Stimulated activated CD4-positive, alpha-beta T cell treated with anti-CD3 and anti-CD28 coated beads, Interleukin-15, amount 100 ng/mL, for 24 hours (primary cell): ENCODE measurements at regions not wholly inside any gene's neighbourhood (a gene's known extent, or its start where the extent isn't known, plus 50 kb on each side); places are given as distances from the start of the nearest gene placed in this dataset.
"Not testable (repeated sequence)": the region's sequence is repeated elsewhere in the genome, so short reads cannot be mapped to it uniquely, and the experiment has no call there.

Source experiments
- DNase-seq: peaks from one replicate; pipeline ENCODE4 v3.0.0-alpha.2; 2020

- DNase-seq = no peak
Measured at GRCh38 chr12:102726686-102727085, 190.4 kb downstream of the PAH start.

DNA sequence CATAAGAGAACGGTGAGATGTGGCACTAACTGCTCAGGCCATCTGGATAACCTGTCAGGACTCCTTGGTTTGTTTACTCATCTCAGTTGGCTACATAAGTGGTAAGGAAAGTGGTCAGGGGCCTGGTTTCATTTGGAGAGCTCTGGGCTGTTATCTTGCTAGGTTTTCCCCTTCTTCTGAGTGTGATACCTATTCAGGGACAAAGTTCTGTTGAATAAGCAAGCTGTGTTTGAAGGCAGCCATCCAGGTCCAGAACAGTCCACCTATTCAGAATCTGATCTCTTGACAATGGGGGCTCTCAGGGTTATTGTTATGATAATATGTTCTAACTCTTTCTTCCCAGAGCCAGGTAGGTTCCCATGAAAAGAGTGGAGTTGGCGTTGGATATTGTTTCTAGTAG is 194.9 kb downstream of the PAH start:
- no peak for DNase-seq

DNA sequence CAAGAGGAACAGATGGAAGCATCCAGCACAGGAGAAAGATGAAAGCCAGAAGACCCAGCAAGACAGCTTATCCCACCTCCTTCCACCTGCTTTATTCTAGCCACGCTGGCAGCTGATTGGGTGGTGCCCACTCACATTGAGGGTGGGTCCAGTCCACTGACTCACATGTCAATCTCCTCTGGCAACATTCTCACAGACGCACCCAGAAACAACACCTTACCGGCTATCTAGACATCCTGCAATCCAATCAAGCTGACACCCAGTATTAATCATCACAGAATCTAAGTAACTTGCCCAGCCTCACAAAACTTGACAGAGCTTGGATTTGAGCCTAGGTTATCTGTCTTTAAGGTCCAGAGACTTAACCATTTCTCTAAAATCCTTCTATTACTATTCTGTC is 208.9 kb downstream of the PAH start:
- DNase-seq = no peak

GRCh38 chr12:102702447-102703114 is 214.5 kb downstream of the PAH start:
- DNase-seq = peak; percentile 41

DNA sequence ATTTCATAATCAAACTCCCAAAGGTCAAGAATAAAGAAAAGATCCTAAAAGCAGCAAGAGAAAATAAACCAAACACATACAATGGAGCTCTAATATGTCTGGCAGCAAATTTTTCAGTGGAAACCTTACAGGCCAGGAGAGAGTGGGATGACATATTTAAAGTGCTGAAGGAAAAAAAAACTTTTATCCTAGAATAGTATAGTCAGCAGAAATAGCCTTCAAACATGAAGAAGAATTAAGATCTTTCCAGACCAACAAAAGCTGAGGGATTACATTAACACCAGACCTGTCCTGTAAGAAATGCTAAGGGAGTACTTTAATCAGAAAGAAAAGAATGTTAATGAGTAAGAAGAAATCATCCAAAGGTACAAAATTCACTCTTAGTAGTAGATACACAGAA is 215.7 kb upstream of the IGF1 start:
- DNase-seq = no peak

DNA sequence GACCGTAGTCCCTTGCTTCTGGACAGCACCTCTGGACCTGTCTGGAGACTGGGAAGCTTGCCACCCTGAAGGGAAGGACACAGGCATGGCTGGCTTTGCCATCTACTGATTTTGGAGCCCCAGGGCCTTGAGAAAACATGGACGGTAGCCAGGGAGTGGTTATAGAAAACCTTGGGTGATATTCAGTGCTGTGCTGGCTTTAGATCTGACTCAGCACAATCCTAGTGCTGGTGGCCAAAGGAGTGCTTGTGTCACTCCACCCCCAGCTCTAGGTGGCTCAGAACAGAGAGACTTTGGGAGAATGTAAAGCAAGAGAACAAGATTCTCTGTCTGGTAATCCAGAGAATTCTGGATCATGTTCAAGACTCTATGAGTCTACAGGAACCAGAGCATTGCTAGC is 214.5 kb upstream of the IGF1 start:
- no peak for DNase-seq

DNA sequence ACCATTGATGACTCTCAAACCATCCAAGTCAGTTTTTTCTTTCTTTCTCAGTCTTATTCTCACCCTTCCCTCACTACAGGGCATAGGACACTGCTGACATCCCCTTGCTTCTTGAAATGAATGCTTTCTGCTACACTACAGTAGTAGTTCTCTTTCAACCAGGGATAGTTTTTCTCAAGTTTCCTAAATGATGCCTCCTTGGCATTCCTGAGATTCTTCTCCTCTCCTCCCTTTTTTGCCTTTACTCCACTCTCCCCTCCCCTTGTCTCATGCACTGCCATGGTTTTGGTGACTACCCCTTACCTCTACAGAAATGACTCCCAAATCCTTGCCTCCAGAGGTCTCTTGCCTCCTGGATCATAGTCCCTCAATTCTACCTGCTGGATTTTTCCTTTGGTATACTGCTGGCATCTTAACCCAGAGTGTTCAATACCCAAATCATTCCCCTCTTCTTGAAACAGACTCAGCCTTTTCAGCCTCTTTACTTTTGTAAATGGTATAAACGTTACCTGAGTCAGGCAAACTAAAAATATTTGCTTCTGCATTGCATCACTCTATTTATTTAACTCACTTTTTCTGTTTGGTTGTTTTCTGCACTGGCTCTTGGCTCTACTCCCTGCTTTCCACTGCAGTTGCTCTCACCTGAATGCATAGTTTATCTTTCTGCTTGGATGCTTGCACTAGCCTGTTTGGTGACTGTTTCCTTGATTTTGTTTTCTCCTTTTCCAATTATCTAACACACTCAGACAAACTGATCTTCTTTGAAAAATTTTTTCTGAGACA is 211.6 kb upstream of the IGF1 start:
- DNase-seq = no peak

GRCh38 chr12:102690253-102690652 is 209.9 kb upstream of the IGF1 start:
- no peak for DNase-seq

DNA sequence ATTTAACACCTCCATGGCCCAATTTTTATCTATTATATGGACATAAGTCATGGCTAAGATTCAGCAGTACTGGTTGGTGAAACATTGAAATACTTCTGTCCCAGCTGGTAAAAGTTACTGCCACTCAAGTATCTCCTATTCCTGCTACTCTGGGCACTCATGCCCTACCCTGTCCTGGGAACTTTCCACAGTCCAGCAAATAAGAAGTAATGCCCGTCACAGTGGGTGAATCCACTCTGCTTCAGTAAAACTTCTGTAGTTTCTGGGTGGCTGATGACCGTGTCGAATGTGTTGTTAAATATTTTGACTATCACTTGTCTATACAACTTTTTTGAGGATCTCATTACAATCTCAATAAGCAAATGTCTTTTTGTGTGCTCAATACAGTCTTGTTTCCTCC is 209.3 kb upstream of the IGF1 start:
- no peak for DNase-seq

DNA sequence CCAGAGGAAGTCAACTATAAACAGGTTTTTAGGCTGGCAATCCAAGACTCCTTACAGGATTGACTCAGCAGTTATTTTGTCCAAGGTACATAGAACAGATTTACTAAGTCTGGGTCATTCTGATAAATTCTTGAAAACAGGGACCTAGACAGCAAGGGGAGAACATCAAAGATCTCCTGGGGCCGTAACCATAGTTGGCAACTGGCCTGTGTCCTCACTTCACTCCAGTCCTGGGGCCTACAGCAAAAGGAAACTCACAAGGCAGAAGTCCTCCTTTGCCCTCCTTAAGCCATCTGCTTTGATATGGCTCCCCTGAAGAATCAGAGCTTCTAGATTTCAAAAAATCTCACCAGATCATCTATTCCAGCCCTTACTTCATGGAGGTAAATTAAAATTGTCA is 207.2 kb upstream of the IGF1 start:
- no peak for DNase-seq

GRCh38 chr12:102685841-102686240 is 205.5 kb upstream of the IGF1 start:
- no peak for DNase-seq

DNA sequence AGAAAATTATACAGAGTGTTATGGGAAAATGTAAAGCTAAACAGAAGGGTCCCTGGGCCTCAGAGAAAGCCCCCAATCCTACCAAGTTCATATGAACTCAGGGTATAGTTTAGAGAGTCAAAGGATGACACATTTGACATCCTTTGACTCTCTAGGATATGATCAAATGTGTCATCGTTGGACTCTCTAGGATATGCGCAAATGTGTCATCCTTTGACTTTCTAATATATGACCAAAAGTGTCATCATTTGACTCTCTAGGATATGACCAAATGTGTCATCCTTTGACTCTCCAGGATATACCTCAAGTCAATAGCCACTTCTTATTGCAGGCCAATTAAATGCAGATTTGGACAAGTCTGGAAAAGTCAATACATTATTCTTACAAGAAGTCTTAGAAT is 204.8 kb upstream of the IGF1 start:
- no peak for DNase-seq

DNA sequence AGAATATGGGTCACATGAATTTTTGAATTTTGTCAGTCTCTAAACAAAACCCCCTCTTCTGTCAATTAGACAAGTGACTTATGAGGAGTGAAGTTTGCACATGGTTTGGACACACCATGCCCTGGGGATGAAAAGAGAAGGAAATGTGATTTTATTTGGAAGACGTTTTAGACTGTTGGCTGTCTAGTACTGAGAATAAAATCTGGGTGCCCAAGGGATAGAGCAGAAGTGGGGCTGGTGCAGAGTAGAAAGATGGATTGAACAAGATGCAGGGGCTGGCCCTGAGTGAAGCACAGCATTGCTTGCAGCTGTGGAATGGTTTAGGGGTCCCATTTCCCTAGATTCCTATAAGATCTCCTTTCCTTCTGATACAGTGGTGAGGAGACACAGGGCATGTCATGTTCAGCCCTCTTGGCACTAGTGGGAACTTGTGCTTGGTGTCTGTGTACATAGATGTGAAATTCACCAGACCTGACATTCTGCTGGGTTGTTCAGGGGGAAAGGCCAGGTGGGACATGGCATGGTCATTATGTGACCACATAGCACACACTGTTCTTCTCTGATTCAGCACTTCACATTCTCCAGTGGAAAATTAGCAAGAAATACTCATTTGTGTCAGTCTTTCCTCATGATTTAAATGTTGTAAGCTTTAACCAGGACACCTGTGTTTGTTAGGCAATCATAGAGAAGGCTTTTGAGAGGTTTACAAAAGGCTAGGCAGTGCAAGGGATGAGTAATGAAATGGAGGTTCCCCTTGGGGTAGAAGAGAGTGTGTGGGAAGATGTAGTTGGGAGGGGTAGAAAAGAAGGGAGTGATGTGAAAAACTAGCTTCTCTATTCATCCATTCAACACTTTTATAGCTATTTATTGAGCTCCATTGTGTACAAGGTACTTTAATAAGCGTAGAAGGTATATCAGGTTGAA is 202.3 kb upstream of the IGF1 start:
- no peak for DNase-seq

DNA sequence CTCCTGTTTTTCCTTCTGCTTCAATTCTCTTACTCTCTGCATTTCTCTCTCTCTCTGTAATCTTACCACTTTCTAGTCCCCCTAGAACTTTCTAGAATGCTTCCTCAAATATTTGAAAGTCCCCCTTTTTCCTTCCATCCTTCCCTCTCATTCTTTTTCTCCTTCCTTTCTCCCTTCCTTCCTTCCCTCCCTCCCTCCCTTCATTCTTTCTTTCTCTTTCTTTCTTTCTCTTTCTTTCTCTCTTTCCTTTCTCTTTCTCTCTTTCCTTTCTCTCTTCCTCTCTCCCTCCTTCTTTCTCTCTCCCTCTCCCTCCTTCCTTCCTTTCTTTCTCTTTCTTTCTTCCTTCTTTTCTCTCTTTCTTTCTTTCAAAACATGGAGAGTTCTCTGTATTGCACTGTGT is 201.4 kb upstream of the IGF1 start:
- no peak for DNase-seq

- DNase-seq = no peak
Measured at GRCh38 chr12:102681309-102681708, 200.9 kb upstream of the IGF1 start.

DNA sequence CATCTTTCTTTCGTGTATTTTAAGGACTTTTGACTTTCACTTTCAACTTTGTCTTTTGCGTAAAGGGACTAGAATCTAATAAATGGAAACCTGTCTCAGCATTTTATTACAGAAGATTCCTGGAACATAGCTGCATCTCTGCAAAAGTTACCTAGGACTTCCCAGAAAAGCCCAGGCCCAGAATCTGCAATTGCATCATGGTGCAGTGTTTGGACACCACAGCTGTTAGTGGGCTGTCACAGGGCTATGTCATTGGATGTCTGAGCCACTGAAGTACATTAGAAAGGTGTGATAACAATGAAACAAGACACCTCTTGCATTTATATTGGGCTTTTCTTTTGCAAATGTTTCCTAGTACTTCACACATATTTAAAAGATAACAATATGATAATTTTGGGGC is 199.9 kb upstream of the IGF1 start:
- no peak for DNase-seq

DNA sequence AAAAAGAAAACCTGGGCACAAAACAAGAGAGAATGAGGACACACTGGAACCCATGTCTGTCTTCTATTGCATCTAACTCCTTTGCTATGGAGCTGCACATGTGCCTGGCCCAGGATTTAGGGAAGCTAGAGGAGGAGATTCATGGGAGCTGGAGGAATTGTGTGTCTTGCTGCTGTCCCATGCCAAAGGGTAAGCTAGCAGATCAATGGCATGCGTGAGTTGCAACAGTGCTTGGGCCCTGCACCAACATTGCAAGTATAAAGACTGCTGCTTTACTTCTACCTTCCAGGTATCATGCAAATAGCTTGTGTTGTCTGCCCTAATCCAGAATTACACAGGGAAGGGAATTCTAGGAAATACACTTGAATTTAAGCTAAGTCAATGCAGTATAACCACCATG is 196.4 kb upstream of the IGF1 start:
- DNase-seq = no peak

DNA sequence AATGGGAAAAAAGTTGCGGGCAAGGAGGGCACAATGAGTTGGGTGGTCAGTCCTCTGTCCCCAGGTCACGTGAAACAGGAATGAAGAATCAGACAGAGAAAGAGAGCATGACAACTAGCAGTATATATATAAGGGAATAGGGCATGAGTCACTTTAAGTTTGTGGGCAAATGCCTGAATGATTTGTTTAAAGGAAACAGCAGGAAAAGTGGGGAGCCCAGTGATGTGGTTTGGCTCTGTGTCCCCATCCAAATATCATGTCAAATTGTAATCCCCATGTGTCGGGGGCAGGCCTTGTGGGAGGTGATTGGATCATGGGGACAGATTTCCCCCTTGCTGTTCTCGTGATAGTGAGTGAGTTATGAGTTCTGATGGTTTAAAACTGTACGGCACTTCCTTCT is 195.3 kb upstream of the IGF1 start:
- DNase-seq = no peak

GRCh38 chr12:102673606-102674005 is 193.2 kb upstream of the IGF1 start:
- no peak for DNase-seq

GRCh38 chr12:102672212-102672611 is 191.8 kb upstream of the IGF1 start:
- DNase-seq = not testable (repeated sequence)

- no peak for DNase-seq
Measured at GRCh38 chr12:102669056-102669455, 188.7 kb upstream of the IGF1 start.

GRCh38 chr12:102666176-102666575 is 185.8 kb upstream of the IGF1 start:
- DNase-seq = not testable (repeated sequence)

- no peak for DNase-seq
Measured at GRCh38 chr12:102659200-102659911, 179.0 kb upstream of the IGF1 start.
